ENCODE measurements at regions not wholly inside any gene's neighbourhood (a gene's known extent, or its start where the extent isn't known, plus 50 kb on each side); places are given as distances from the start of the nearest gene placed in this dataset.
"Not testable (repeated sequence)": the region's sequence is repeated elsewhere in the genome, so short reads cannot be mapped to it uniquely, and the experiment has no call there.

DNA sequence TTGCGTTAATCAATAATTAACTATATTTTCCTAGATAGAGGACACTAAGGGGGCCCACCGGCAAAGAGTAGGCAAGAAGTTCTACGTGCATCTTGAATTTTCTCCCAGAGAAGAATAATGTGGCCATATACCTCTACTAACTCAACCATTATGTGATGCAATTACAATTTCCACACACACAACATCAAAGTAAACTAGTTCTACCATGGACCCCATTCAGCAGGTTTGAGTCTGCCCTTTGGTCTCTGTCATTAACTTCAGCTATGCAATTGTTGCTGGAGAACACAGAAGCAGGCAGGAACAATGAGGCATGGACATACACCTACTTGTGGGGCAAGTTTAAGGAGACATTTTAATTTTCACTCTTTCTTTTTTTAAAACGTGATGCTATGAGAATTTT lies 705.9 kb downstream of the PDCD6IP start:
- DNase-seq (ENCODE audit: low read depth): no peak

DNA sequence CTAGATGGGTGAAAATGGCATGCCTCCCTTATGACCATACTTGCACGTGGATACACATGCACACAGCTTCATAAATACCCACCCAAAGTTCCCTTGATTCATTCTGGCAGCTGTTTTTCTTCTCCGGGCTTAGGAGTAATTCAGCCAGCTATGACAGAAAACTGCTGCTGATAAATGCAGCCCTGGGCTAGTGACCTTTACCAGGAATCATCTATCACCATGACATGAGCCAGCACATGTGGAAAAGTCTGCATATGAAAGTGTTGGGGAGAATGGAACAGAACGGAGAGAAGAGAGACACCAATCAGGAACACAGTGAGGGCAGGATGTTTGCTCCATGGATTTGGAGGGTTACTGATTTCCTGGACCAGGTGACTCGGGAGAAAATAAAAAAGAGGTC lies 706.3 kb downstream of the PDCD6IP start:
- DNase-seq (ENCODE audit: low read depth): no peak

DNA sequence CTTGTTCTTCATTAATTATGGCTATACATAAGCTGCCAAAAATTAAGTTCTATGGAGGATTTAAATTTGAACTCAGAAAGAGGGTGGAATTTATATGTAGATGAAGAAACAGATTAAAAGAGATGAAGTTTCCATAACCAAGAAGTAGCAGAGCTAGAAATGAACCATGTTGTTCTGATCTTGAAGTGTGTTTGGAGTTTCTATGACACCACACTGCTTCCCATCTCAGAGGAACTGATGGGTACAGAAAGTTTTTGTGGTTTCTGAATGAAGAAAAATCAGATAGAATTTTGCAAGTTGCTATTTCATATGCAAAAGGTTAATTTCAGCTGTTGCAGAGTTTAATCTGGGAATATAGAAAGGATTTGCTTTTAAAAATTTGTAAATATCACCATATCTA lies 710.3 kb downstream of the PDCD6IP start:
- DNase-seq (ENCODE audit: low read depth): no peak

DNA sequence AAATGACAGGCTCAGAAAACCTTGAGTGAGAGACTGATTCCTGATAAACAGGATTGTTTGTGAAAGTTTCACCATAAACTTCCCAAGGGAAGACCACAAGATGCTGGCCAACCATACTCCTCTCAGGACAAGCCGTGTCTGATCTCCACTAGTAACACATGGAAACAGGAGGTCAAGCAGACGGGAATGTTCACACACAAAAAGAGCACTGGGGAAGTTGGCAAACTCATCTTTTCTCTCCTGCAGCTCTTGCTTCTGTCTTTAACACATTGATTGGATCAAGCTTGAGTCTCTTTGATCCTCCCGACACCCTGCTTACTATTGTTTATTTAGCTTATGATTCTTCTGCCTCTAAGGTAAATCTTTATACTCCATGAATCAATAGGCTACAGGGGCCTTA lies 713.5 kb downstream of the PDCD6IP start:
- no peak for DNase-seq (ENCODE audit: low read depth)

DNA sequence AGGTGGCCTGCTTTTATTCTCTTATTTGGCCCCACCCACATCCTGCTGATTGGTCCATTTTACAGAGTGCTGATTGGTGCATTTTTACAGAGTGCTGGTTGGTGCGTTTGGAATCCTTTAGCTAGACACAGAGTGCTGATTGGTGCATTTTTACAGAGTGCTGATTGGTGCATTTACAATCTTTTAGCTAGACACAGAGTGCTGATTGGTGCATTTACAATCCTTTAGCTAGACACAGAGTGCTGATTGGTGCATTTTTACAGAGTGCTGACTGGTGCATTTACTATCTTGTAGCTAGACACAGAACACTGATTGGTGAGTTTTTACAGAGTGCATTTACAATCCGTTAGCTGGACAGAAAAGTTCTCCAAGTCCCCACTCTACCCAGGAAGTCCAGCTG lies 720.6 kb downstream of the PDCD6IP start:
- DNase-seq (ENCODE audit: low read depth): not testable (repeated sequence)

DNA sequence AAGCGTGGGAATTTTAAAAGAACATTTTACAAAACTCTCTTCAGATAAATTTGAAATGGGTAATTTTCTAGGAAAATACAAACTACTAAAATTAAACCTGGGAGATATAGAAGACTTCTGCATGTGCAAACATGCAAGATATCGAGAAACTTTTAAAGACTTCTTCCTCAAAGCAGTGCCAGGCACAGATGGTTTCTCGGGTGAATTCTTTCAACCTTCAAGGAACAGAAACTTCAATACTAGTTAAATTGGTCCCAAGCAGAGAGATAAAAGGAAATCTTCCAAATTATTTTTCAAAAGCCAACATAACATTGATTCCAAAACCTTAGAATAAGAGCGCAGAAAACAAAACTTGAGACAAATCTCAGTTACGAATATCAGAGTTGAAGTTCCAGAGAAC lies 732.7 kb downstream of the PDCD6IP start:
- no peak for DNase-seq (ENCODE audit: low read depth)

DNA sequence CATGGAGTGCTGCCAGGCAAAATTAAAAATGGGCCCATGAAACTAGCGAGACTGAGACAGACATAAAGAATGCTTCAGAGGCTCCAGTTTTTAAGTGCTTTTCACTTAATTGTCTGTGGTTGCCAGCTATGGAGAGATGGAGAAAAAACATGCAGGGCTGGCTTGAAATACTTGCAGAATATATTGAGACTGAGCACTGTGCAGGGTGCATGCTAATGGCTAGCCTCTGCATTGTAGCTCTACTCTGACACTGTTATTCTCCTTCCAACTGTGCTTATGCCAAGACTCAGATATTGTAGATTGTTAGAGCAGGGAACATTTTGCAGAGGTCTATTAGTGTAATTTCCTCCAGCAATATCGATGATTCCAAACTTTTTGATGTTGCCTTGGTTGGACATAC lies 735.0 kb downstream of the PDCD6IP start:
- DNase-seq (ENCODE audit: low read depth): no peak

DNA sequence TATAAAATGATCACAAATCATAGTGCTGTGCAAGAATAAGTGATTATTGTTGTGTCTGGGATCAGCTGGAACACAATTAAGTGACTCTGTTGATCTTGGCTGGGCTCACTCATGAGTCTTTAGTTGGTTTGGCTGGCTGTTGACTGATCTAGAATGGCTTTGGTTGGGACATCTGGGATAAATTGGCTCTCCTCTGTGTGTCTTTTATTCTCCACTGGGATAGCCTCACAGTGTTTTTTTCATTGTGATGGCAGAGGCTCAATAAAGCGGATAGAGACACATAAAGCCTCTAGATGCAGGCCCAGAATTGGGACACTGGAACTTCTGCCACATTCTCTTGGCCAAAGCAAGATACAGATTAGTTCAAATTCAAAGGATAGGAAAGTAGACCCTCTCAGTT lies 735.6 kb downstream of the PDCD6IP start:
- DNase-seq (ENCODE audit: low read depth): no peak

DNA sequence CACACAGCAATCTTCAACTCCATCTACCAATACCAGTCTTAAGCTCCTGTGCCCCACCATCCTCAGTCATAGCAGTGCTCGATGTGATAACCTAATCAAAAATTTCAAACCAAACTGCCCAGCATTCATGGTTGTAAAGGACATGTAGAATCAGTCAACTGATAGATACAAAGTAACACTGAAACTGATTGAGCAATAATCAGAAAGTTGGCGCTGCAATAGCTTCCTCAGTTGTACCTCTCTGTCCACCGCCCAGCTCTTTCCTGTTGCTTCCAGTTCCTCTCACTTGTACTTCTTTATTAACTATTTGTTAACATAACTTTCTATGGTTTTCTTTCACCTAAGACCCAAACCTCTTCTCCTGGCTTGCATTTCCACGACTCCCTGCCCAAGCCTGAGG lies 745.7 kb downstream of the PDCD6IP start:
- no peak for DNase-seq (ENCODE audit: low read depth)

DNA sequence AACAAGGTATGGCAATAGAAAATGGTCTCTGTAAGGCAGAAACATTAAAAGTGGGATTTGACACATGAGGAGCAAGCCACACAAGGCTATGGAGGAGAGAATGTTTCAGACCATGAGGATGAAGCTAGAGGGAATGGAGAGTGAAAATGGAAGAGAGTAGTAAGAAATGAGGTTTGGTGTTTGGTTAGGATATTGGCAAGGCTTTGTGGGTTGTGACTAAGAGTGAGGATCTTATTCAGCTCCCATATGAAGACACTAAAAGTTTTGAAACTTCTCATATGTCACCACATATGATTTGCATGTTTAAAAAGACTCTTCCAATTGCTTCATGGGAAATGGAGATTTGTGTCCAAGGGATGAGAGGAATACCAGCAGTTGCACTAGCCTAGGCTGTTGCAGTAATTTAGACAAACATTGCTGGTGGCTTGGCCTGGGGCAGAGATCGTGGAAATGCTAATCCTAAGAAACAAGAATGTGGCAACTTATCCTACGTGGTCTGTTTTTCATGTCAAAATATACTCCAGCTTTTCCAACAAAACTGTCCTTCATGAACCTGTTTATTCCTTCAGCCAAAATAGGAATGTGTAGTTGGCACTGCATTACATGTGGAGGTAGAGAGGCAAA lies 749.0 kb downstream of the PDCD6IP start:
- DNase-seq (ENCODE audit: low read depth): no peak

DNA sequence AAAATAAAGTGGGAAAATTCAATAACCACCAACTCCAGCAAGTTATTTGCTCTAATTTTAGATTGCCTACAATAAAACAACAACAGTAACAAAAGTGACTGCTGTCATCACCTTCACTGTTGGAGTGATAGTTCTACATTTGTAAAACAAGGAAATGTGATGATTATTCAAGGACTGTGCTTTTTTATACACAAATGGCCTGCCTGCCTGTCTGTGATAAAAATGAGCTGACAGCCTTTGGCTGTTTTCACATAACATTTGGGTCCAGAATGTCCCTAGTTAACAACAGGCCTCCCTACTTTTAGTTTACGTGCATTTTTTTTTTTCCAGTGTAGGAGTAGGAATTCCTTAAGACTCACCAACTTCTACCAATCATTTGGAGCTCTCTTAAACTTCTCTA lies 768.8 kb downstream of the PDCD6IP start:
- no peak for DNase-seq (ENCODE audit: low read depth)

DNA sequence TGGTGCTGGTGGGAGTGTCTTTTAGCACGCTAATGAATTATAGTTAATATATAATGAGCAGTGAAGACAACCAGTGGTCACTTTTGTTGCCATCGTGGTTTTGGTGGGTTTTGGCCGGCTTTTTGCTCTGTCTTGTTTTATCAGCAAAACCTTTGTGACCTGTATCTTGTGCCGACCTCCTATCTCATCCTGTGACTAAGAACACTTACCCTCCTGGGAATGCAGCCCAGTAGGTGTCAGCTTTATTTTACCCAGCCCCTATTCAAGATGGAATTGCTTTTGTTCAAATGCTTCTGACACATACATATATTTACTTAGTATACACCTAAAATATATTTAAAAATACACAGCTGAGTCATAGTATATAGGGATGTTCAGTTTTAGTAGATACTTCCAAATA lies 770.3 kb downstream of the PDCD6IP start:
- no peak for DNase-seq (ENCODE audit: low read depth)

DNA sequence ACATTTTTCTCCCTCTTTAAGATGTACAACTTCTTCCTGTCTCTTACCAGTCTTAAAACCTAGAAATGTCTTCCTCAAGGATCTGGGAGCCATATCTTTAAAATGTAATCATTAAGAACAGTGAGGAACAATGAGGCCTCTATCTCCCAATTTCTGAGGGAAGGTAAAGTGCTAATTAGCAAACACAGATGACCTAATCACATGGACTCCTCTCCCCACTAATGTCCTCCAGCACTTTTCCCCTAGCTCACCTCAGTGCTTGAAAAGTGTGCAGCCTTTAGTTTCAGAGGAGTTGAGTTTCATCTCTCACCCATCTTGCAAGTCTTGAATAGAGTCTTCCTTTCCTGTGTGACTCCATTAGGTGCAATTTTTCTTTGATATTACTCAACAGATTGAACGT lies 771.0 kb downstream of the PDCD6IP start:
- no peak for DNase-seq (ENCODE audit: low read depth)

DNA sequence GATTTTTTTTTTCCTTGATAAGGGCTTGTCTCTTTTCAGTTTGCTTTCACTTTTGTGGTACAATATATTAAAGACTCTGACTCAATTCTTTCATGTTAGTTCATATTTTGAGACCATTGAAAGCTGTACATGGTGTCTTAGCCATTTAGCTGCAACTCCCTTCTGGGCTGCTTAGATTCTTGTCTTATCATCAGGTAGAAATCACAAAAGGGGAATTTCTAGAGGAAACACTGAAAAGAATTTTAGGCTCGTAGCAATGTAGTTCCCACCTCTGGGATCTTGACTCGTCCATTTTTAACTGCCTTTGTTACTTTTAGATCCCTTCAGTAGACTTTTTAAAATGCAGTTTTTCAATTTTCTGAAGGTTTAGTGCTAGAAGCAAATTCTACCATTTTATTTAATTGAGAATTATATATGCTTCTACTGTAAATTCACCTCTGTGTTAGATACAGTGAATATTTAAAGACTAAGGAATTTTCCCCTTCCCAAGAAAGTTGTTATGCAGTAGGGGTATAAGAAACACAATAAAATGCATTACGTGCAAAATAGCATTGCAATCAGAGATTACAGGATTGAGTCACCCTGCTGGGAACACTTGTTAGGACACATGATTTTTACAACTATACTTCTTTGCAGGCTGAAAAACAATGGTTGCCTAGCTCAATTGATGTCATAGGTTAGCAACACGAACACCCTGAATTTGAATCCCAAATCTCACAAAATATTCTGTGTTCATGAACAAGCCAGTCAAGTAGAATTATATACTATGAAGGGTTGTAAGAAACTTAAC lies 772.7 kb downstream of the PDCD6IP start:
- no peak for DNase-seq (ENCODE audit: low read depth)

DNA sequence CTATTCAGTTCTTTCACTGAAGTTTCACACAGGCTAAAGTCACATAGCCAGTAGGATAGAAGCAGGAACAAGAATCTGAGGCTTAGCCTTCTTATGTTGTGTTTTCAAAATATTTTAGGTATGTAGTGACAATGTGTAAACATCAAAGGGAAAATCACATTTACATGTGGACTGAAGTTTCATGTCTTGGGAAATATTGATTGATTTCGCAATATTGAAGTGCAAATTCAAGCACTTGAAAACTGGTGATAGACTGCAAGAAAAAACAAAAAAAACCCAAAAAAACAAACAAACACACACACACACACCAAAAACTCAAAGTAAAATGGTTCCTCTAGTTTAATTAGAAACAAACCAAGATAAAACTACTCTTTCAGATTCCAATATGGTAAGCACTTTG lies 773.3 kb downstream of the PDCD6IP start:
- DNase-seq (ENCODE audit: low read depth): no peak

DNA sequence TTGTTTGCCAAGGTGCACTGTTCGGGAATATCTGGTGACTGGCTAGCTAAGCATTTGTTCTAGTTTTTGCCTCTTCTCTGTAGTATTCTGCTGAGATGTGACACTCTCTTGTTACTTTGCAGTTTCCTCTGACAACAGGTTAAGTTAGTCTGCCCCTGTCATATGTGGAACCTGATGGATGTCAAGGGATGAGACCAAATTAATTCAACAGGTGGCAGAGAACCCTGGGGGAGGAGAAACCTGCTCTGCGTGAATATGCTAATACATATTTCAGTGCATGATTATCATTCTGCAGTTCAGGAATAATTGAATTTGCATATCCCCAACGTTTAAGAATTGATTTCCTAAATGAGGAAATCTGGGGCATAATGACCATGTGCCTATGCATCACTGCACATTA lies 777.3 kb downstream of the PDCD6IP start:
- no peak for DNase-seq (ENCODE audit: low read depth)

DNA sequence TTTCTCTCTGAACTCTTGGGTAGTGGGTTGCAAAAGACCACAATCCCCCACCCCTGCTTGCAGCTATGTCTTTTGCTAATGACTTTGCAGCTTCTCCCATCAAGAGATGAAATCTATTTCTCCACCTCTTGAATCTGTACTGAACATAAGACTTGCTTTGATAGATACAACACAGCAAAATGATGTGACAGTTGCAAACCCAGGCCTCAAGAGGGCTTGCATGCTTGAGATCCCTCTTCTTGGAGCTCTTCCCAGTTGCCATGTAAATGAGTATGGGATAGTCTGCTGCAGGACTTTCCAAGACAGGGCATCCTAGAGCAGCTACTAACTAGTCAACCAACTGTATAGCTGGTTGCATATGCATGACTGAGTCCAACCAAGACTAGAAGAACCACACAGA lies 783.6 kb downstream of the PDCD6IP start:
- DNase-seq (ENCODE audit: low read depth): no peak

DNA sequence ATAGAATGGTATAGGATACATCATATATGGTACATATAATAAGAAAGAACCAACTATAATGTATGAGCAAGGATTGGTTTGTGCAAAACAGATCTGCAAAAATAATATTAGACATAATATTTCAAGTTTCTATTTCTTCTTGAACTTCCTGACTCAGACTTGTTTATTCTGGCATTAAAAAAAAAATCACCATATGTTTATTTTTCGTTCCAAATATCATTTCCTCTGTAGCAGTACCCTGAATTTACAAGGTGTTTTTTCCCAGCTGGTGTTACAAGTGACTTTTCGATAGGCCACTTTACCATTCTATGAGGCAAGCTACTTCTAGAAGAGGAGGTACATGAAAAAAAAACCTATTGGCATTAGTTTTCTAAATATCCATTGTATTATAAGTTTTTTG lies 785.0 kb downstream of the PDCD6IP start:
- no peak for DNase-seq (ENCODE audit: low read depth)

DNA sequence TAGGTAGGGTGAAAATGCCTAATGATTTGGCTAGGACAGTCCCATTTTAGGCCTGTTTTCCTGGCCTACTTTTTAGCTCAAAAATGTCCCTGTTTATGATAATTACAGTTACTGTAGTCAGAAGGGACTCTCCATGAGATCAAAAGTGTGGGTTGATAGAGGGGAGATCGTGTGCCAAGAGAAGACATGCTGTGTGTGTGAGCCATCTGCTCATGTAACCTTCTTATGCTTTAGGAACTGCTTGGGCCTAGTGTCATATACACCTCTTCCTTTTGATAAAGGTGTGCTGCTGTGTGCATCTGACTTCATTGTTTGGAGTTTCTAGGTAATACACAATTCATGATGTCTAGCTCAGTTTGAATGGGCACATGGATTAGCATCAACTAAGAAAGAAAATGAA lies 786.5 kb downstream of the PDCD6IP start:
- DNase-seq (ENCODE audit: low read depth): no peak

DNA sequence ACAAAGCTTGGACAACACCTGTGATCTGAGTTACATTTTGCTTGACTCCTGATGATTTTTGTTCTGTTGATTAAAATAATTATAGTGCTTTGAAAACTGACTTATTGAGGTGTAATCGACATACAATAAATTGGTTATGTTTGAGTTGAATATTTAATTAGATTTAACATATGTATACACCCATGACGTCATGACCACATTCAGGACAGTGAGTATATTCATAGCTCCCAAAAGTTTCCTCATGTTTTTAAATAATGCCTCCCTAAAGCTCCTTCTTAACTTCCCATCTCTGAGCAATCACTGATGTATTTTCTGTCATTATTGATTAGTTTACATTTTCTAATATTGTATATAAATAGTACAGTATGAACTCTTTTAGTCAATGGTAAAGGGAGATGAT lies 801.2 kb downstream of the PDCD6IP start:
- DNase-seq (ENCODE audit: low read depth): no peak

DNA sequence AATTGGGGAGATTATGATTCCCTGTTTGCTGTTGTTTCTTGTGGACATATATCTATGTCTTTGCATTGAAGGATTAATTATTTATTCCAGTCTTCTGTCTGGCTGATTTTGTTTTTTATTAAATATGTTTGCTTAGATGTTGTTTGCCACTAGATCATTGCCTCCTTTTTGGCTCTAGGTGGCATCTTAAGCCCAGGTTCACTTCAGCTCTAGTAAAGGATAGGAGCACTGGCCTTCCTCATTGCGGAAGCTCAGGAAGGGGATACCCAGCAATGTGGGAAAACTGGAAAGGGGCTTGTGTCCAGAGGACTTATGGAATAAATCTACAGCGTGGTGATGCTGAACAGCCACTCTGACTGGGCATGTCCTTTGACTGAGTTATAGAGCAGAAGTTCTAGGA lies 821.6 kb downstream of the PDCD6IP start:
- no peak for DNase-seq (ENCODE audit: low read depth)

DNA sequence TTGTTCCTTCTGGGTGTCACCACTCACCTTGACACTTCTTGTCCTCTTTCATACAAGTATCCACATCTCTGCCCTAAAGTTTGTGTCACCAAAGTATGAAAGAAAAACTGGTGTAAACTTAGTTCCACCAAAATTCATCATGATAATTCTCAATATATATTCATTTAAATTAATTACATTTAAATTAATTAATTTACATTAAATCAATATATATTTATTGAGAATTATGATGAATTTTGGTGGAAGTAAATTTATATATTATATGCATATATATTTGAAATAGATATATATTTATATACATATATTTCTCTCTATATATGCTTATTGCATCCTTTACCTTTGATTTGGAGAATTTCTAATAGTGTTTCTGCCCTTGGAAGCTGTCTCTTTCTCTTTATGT lies 828.3 kb downstream of the PDCD6IP start:
- no peak for DNase-seq (ENCODE audit: low read depth)

DNA sequence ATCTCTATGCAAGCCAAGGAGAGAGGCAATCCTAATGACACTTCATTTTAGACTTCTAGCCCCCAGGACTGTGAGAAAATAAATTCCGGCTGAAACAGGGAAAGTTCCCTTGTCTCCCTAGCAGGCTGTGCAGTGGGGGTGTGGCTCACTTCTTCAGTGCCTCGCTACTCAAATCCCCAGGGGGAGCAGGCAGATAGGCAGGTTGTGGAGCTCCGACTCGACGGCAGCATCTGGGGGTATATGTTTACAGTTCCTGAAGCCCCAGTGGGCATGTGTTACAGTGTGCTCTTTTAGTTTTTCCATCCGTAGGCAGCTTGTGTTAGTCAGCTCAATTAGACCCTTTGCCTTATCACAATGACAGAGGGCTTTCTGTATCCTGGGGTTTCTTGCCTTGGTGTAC lies 836.5 kb downstream of the PDCD6IP start:
- no peak for DNase-seq (ENCODE audit: low read depth)

DNA sequence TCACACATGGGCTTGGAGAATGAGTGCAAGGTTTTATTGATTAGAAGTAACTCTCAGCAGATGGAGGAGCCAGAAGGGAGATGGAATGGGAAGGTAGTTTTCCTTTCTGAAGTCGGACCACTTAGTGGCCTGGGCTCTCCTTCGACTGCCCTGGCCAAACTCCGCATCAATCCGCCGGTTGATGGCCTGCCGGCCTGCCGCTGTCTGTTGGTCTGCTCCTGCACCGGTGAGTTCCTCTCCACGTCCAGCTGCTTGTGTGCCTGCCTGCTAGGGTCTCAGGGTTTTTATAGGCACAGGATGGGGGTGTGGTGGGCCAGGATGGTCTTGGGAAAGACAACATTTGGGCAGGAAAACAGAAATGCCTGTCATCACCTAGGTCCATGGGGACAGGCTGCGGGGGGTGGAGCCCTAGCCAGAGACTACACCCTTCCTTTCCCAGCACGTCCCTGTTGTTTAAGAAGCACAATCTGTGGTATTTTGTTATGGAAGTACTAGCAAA lies 837.0 kb downstream of the PDCD6IP start:
- no peak for DNase-seq (ENCODE audit: low read depth)
